Keratinocyte (primary cell): ENCODE measurements at regions not wholly inside any gene's neighbourhood (a gene's known extent, or its start where the extent isn't known, plus 50 kb on each side); places are given as distances from the start of the nearest gene placed in this dataset.

Source experiments
- DNase-seq: peaks from one replicate; pipeline ENCODE4 v3.0.0-alpha.2; 2011; ENCODE audit warnings: low read depth, missing footprints, low spot score
- FAIRE-seq: peaks from 2 replicates; lab custom pipeline; 2011; peaks lifted over from hg19 to GRCh38; lab: Jason Lieb, UNC
- H2AFZ ChIP-seq: 2 replicates; pipeline ENCODE4 v1.6.0; 2012; ENCODE audit warnings: low read length, control low read depth, inconsistent platforms; ENCODE audit not compliant: control insufficient read depth
- H3K27ac ChIP-seq: 2 replicates; pipeline ENCODE4 v1.5.1; 2011; ENCODE audit warnings: low read length; ENCODE audit not compliant: control insufficient read depth, insufficient read depth
- H3K27me3 ChIP-seq: 3 replicates; pipeline ENCODE4 v1.6.0; 2011; ENCODE audit warnings: low read length; ENCODE audit not compliant: control insufficient read depth, insufficient read depth; ENCODE audit errors: extremely low read depth
- H3K36me3 ChIP-seq, 2 experiments: 2 replicates in 1 of 2; 3 replicates in 1 of 2; pipeline ENCODE4 v1.5.1; 2011; ENCODE audit warnings: low read length in 2 of 2, mild to moderate bottlenecking in 1 of 2; ENCODE audit not compliant: control insufficient read depth in 2 of 2, insufficient read depth in 2 of 2; ENCODE audit errors: extremely low read depth in 1 of 2
- H3K4me1 ChIP-seq: 3 replicates; pipeline ENCODE4 v1.5.1; 2011; ENCODE audit warnings: low read length; ENCODE audit not compliant: control insufficient read depth, insufficient read depth; ENCODE audit errors: extremely low read depth
- H3K4me2 ChIP-seq: 3 replicates; pipeline ENCODE4 v1.6.0; 2011; ENCODE audit warnings: low read depth, low read length; ENCODE audit not compliant: control insufficient read depth, insufficient read depth; ENCODE audit errors: extremely low read depth
- H3K4me3 ChIP-seq, 3 experiments: fragments of 200-600 bp in 1 of 3; sonication (generic) in 1 of 3; 2 replicates in 2 of 3; 3 replicates in 1 of 3; pipeline ENCODE4 v1.5.1; 2011 to 2016; ENCODE audit warnings: low read length in 3 of 3, mild to moderate bottlenecking in 3 of 3, control low read depth in 2 of 3, inconsistent platforms in 1 of 3, low read depth in 1 of 3, mixed read lengths in 1 of 3, mixed run types in 1 of 3, moderate library complexity in 1 of 3; ENCODE audit not compliant: control insufficient read depth in 2 of 3, insufficient read depth in 2 of 3; ENCODE audit errors: extremely low read depth in 1 of 3
- H3K79me2 ChIP-seq: 2 replicates; pipeline ENCODE4 v1.6.0; 2012; ENCODE audit warnings: low read length; ENCODE audit not compliant: control insufficient read depth, insufficient read depth
- H3K9ac ChIP-seq: 3 replicates; pipeline ENCODE4 v1.6.0; 2011; ENCODE audit warnings: low read length; ENCODE audit not compliant: control insufficient read depth, insufficient read depth; ENCODE audit errors: extremely low read depth
- H3K9me1 ChIP-seq: 3 replicates; pipeline ENCODE4 v1.6.0; 2011; ENCODE audit warnings: low read length; ENCODE audit not compliant: control insufficient read depth, insufficient read depth; ENCODE audit errors: extremely low read depth
- H3K9me3 ChIP-seq: 2 replicates; pipeline ENCODE4 v1.5.1; 2012; ENCODE audit warnings: low read depth, low read length; ENCODE audit not compliant: control insufficient read depth
- H4K20me1 ChIP-seq: 3 replicates; pipeline ENCODE4 v1.6.0; 2011; ENCODE audit warnings: low read length; ENCODE audit not compliant: control insufficient read depth, insufficient read depth; ENCODE audit errors: extremely low read depth
- CTCF ChIP-seq, 3 experiments: IDR thresholded peaks in 1 of 3; conservative IDR thresholded peaks in 1 of 3; optimal IDR thresholded peaks in 1 of 3; 2 replicates in 2 of 3; 3 replicates in 1 of 3; pipeline versions ENCODE3 to v1.5.1; 2011; ENCODE audit warnings: low read length in 3 of 3, mild to moderate bottlenecking in 3 of 3, moderate library complexity in 2 of 3, control low read depth in 1 of 3, inconsistent platforms in 1 of 3; ENCODE audit not compliant: insufficient read depth in 2 of 3; ENCODE audit errors: extremely low read depth in 1 of 3
- EZH2 ChIP-seq: IDR thresholded peaks from one replicate; pipeline ENCODE4 v1.6.1; 2012; ENCODE audit warnings: inconsistent platforms, mild to moderate bottlenecking, low read length, moderate library complexity
- dilution Hi-C: fragments of 300-500 bp; cut with MboI; formaldehyde crosslinking; loops from one replicate; pipeline ENCODE4 v1.7.0; 2020; ENCODE audit warnings: low sequenced_read_pairs; ENCODE audit not compliant: extremely low pct_ligation_motif_present

GRCh38 chr4:107304699-107305286 is 268.7 kb upstream of the DKK2 start:
- dilution Hi-C loops, result no loop called here
- no peak for DNase-seq
- no peak overlapping the region for H3K9ac ChIP-seq
- H3K4me3 ChIP-seq, result no peak overlapping the region
- no peaks in the 10 kb centered on the region for H3K9me1 ChIP-seq
- H3K79me2 ChIP-seq, result no peaks in the 10 kb centered on the region
- H2AFZ ChIP-seq, result no peak overlapping the region
- no peak for TF ChIP-seq EZH2
- TF ChIP-seq CTCF (optimal IDR thresholded peaks at IDR 0.05 in 1 of 3, IDR thresholded peaks at IDR 0.05 in 1 of 3, conservative IDR thresholded peaks at IDR 0.05 in 1 of 3; ENCODE audit: extremely low read depth in 1 of 3, insufficient read depth in 2 of 3, low read length in 3 of 3), result no peak
- no peak overlapping the region for H3K27ac ChIP-seq
- H3K4me2 ChIP-seq, result no peak overlapping the region
- no peak for FAIRE-seq
- H4K20me1 ChIP-seq, result no peaks in the 10 kb centered on the region
- no peaks in the 10 kb centered on the region for H3K27me3 ChIP-seq
- H3K36me3 ChIP-seq, result no peaks in the 10 kb centered on the region
- H3K4me1 ChIP-seq, result no peaks in the 10 kb centered on the region
- H3K9me3 ChIP-seq, result no peaks in the 10 kb centered on the region

- dilution Hi-C loops, result no loop called here
- Histone ChIP-seq H3K4me1 (no peaks in the 10 kb centered on the region), H3K9ac (no peak overlapping the region), H3K27ac (no peak overlapping the region), H3K79me2 (no peaks in the 10 kb centered on the region), H3K4me2 (no peak overlapping the region), H2AFZ (no peak overlapping the region), H3K9me3 (no peaks in the 10 kb centered on the region), H3K27me3 (no peaks in the 10 kb centered on the region), H3K36me3 (no peaks in the 10 kb centered on the region), H3K9me1 (no peaks in the 10 kb centered on the region), H3K4me3 (no peak overlapping the region), H4K20me1 (no peaks in the 10 kb centered on the region)
- DNase-seq (no peak), FAIRE-seq (no peak)
- TF ChIP-seq CTCF (optimal IDR thresholded peaks at IDR 0.05 in 1 of 3, IDR thresholded peaks at IDR 0.05 in 1 of 3, conservative IDR thresholded peaks at IDR 0.05 in 1 of 3; ENCODE audit: extremely low read depth in 1 of 3, insufficient read depth in 2 of 3, low read length in 3 of 3) (no peak), EZH2 (no peak)
Measured at GRCh38 chr4:107299646-107300045, 263.5 kb upstream of the DKK2 start.
